ENCODE measurements at regions not wholly inside any gene's neighbourhood (a gene's known extent, or its start where the extent isn't known, plus 50 kb on each side); places are given as distances from the start of the nearest gene placed in this dataset.

GRCh38 chr1:56380531-56380930 lies 198.8 kb downstream of the PLPP3 start:
- no peak overlapping the region for H2BK5ac ChIP-seq (ENCODE audit: low read depth, low read length, poor library complexity, severe bottlenecking)
- H3K27me3 ChIP-seq (ENCODE audit: control insufficient read depth in 1 of 2, insufficient read depth in 1 of 2, low read length in 2 of 2): peaks cover 0 to 23% of the 10 kb centered on the region in 2 experiments
- H3K27ac ChIP-seq (ENCODE audit: low read length, poor library complexity, severe bottlenecking): no peak overlapping the region
- H2BK120ac ChIP-seq (ENCODE audit: low read depth, low read length): no peak overlapping the region
- H3K9me3 ChIP-seq (ENCODE audit: control insufficient read depth, low read length): no peaks in the 10 kb centered on the region
- H2BK12ac ChIP-seq (ENCODE audit: low read length in 2 of 2): no peak overlapping the region
- no peak overlapping the region for H3K4me3 ChIP-seq (ENCODE audit: insufficient read depth in 1 of 2, low read depth in 1 of 2, low read length in 2 of 2)
- H3K23ac ChIP-seq (ENCODE audit: low read length in 2 of 2): no peak overlapping the region
- H3K36me3 ChIP-seq (ENCODE audit: control insufficient read depth in 1 of 2, insufficient read depth in 2 of 2, low read depth in 1 of 2, low read length in 2 of 2): no peaks in the 10 kb centered on the region
- WGBS: 30% methylated on average over 4 of the region's 4 CpGs
- no peak overlapping the region for H3K4ac ChIP-seq (ENCODE audit: low read depth in 1 of 2, low read length in 2 of 2)
- H3K14ac ChIP-seq (ENCODE audit: low read length in 2 of 2): no peak overlapping the region
- no peak for DNase-seq
- H2AFZ ChIP-seq (ENCODE audit: low read depth, low read length): no peak overlapping the region
- H3K9ac ChIP-seq (ENCODE audit: low read length): no peak overlapping the region
- no peak overlapping the region for H2BK15ac ChIP-seq (ENCODE audit: low read depth, poor library complexity, severe bottlenecking)
- H4K8ac ChIP-seq (ENCODE audit: low read length): no peak overlapping the region
- H2AK5ac ChIP-seq (ENCODE audit: low read length, severe bottlenecking): no peak overlapping the region
- no peak overlapping the region for H3K18ac ChIP-seq (ENCODE audit: low read depth in 1 of 2, low read length in 2 of 2)
- peaks cover 4% of the 10 kb centered on the region for H3K4me1 ChIP-seq (ENCODE audit: control insufficient read depth, insufficient read depth, low read depth, low read length)
- no peaks in the 10 kb centered on the region for H3K79me1 ChIP-seq (replicated peaks; ENCODE audit: low read length, poor library complexity, severe bottlenecking)
- H3K4me2 ChIP-seq (ENCODE audit: low read length, poor library complexity, severe bottlenecking): no peak overlapping the region
- H4K91ac ChIP-seq (ENCODE audit: low read length): no peak overlapping the region

- Histone ChIP-seq H3K4me2 (ENCODE audit: low read length, poor library complexity, severe bottlenecking) (no peak overlapping the region), H4K8ac (ENCODE audit: low read length) (no peak overlapping the region), H2BK15ac (ENCODE audit: low read depth, poor library complexity, severe bottlenecking) (no peak overlapping the region), H3K79me1 (replicated peaks; ENCODE audit: low read length, poor library complexity, severe bottlenecking) (no peaks in the 10 kb centered on the region), H3K4ac (ENCODE audit: low read depth in 1 of 2, low read length in 2 of 2) (no peak overlapping the region), H2AK5ac (ENCODE audit: low read length, severe bottlenecking) (no peak overlapping the region), H3K4me1 (ENCODE audit: control insufficient read depth, insufficient read depth, low read depth, low read length) (peaks cover 4% of the 10 kb centered on the region), H3K23ac (ENCODE audit: low read length in 2 of 2) (no peak overlapping the region), H3K9me3 (ENCODE audit: control insufficient read depth, low read length) (no peaks in the 10 kb centered on the region), H2BK5ac (ENCODE audit: low read depth, low read length, poor library complexity, severe bottlenecking) (no peak overlapping the region), H2BK120ac (ENCODE audit: low read depth, low read length) (no peak overlapping the region), H2AFZ (ENCODE audit: low read depth, low read length) (no peak overlapping the region), H3K36me3 (ENCODE audit: control insufficient read depth in 1 of 2, insufficient read depth in 2 of 2, low read depth in 1 of 2, low read length in 2 of 2) (no peaks in the 10 kb centered on the region), H3K9ac (ENCODE audit: low read length) (no peak overlapping the region), H3K18ac (ENCODE audit: low read depth in 1 of 2, low read length in 2 of 2) (peak overlapping the region in 1 of 2 experiments; percentile 52), H3K4me3 (ENCODE audit: insufficient read depth in 1 of 2, low read depth in 1 of 2, low read length in 2 of 2) (no peak overlapping the region), H3K27me3 (ENCODE audit: control insufficient read depth in 1 of 2, insufficient read depth in 1 of 2, low read length in 2 of 2) (peaks cover 0 to 23% of the 10 kb centered on the region in 2 experiments), H2BK12ac (ENCODE audit: low read length in 2 of 2) (no peak overlapping the region), H3K14ac (ENCODE audit: low read length in 2 of 2) (no peak overlapping the region), H4K91ac (ENCODE audit: low read length) (peak overlapping the region; percentile 39), H3K27ac (ENCODE audit: low read length, poor library complexity, severe bottlenecking) (no peak overlapping the region)
- no peak for DNase-seq
- WGBS: 25% methylated on average over 6 of the region's 6 CpGs
These were observed 200.9 kb downstream of the PLPP3 start for GRCh38 chr1:56378341-56379070.

GRCh38 chr1:56377431-56377830 lies 201.9 kb downstream of the PLPP3 start:
- H3K27ac ChIP-seq (ENCODE audit: low read length, poor library complexity, severe bottlenecking): no peak overlapping the region
- no peak overlapping the region for H3K9ac ChIP-seq (ENCODE audit: low read length)
- H3K4me3 ChIP-seq (ENCODE audit: insufficient read depth in 1 of 2, low read depth in 1 of 2, low read length in 2 of 2): no peak overlapping the region
- H3K14ac ChIP-seq (ENCODE audit: low read length in 2 of 2): no peak overlapping the region
- no peak overlapping the region for H4K91ac ChIP-seq (ENCODE audit: low read length)
- H3K9me3 ChIP-seq (ENCODE audit: control insufficient read depth, low read length): no peaks in the 10 kb centered on the region
- no peak overlapping the region for H4K8ac ChIP-seq (ENCODE audit: low read length)
- H3K4me2 ChIP-seq (ENCODE audit: low read length, poor library complexity, severe bottlenecking): no peak overlapping the region
- no peaks in the 10 kb centered on the region for H3K79me1 ChIP-seq (replicated peaks; ENCODE audit: low read length, poor library complexity, severe bottlenecking)
- peaks cover 0 to 17% of the 10 kb centered on the region in 2 experiments for H3K27me3 ChIP-seq (ENCODE audit: control insufficient read depth in 1 of 2, insufficient read depth in 1 of 2, low read length in 2 of 2)
- H3K36me3 ChIP-seq (ENCODE audit: control insufficient read depth in 1 of 2, insufficient read depth in 2 of 2, low read depth in 1 of 2, low read length in 2 of 2): no peaks in the 10 kb centered on the region
- 42% methylated on average over 2 of the region's 2 CpGs for WGBS
- peak overlapping the region; percentile 62 for H2BK15ac ChIP-seq (ENCODE audit: low read depth, poor library complexity, severe bottlenecking)
- no peak overlapping the region for H2AFZ ChIP-seq (ENCODE audit: low read depth, low read length)
- H3K4me1 ChIP-seq (ENCODE audit: control insufficient read depth, insufficient read depth, low read depth, low read length): peaks cover 4% of the 10 kb centered on the region
- H2BK5ac ChIP-seq (ENCODE audit: low read depth, low read length, poor library complexity, severe bottlenecking): no peak overlapping the region
- no peak overlapping the region for H3K23ac ChIP-seq (ENCODE audit: low read length in 2 of 2)
- DNase-seq: no peak
- H2AK5ac ChIP-seq (ENCODE audit: low read length, severe bottlenecking): no peak overlapping the region
- no peak overlapping the region for H3K4ac ChIP-seq (ENCODE audit: low read depth in 1 of 2, low read length in 2 of 2)
- H2BK12ac ChIP-seq (ENCODE audit: low read length in 2 of 2): no peak overlapping the region
- no peak overlapping the region for H3K18ac ChIP-seq (ENCODE audit: low read depth in 1 of 2, low read length in 2 of 2)
- no peak overlapping the region for H2BK120ac ChIP-seq (ENCODE audit: low read depth, low read length)

- no peak overlapping the region for H2BK5ac ChIP-seq (ENCODE audit: low read depth, low read length, poor library complexity, severe bottlenecking)
- H3K14ac ChIP-seq (ENCODE audit: low read length in 2 of 2): no peak overlapping the region
- H2BK12ac ChIP-seq (ENCODE audit: low read length in 2 of 2): no peak overlapping the region
- no peak overlapping the region for H3K27ac ChIP-seq (ENCODE audit: low read length, poor library complexity, severe bottlenecking)
- DNase-seq: no peak
- H3K27me3 ChIP-seq (ENCODE audit: control insufficient read depth in 1 of 2, insufficient read depth in 1 of 2, low read length in 2 of 2): peaks cover 0 to 17% of the 10 kb centered on the region in 2 experiments
- no peak overlapping the region for H2BK120ac ChIP-seq (ENCODE audit: low read depth, low read length)
- H4K8ac ChIP-seq (ENCODE audit: low read length): peak overlapping the region; percentile 3
- no peak overlapping the region for H3K4ac ChIP-seq (ENCODE audit: low read depth in 1 of 2, low read length in 2 of 2)
- H3K9ac ChIP-seq (ENCODE audit: low read length): peak overlapping the region; percentile 39
- H3K23ac ChIP-seq (ENCODE audit: low read length in 2 of 2): no peak overlapping the region
- peak overlapping the region in 1 of 2 experiments; percentile 22 for H3K4me3 ChIP-seq (ENCODE audit: insufficient read depth in 1 of 2, low read depth in 1 of 2, low read length in 2 of 2)
- H3K36me3 ChIP-seq (ENCODE audit: control insufficient read depth in 1 of 2, insufficient read depth in 2 of 2, low read depth in 1 of 2, low read length in 2 of 2): no peaks in the 10 kb centered on the region
- H2AK5ac ChIP-seq (ENCODE audit: low read length, severe bottlenecking): no peak overlapping the region
- peaks cover 4% of the 10 kb centered on the region for H3K4me1 ChIP-seq (ENCODE audit: control insufficient read depth, insufficient read depth, low read depth, low read length)
- H2BK15ac ChIP-seq (ENCODE audit: low read depth, poor library complexity, severe bottlenecking): no peak overlapping the region
- H3K9me3 ChIP-seq (ENCODE audit: control insufficient read depth, low read length): no peaks in the 10 kb centered on the region
- no peaks in the 10 kb centered on the region for H3K79me1 ChIP-seq (replicated peaks; ENCODE audit: low read length, poor library complexity, severe bottlenecking)
- no peak overlapping the region for H2AFZ ChIP-seq (ENCODE audit: low read depth, low read length)
- 15% methylated on average over 7 of the region's 7 CpGs for WGBS
- no peak overlapping the region for H3K4me2 ChIP-seq (ENCODE audit: low read length, poor library complexity, severe bottlenecking)
- H3K18ac ChIP-seq (ENCODE audit: low read depth in 1 of 2, low read length in 2 of 2): no peak overlapping the region
- no peak overlapping the region for H4K91ac ChIP-seq (ENCODE audit: low read length)
These were observed 203.0 kb downstream of the PLPP3 start for GRCh38 chr1:56376188-56376984.
